ENCODE measurements at regions not wholly inside any gene's neighbourhood (a gene's known extent, or its start where the extent isn't known, plus 50 kb on each side); places are given as distances from the start of the nearest gene placed in this dataset.

DNA sequence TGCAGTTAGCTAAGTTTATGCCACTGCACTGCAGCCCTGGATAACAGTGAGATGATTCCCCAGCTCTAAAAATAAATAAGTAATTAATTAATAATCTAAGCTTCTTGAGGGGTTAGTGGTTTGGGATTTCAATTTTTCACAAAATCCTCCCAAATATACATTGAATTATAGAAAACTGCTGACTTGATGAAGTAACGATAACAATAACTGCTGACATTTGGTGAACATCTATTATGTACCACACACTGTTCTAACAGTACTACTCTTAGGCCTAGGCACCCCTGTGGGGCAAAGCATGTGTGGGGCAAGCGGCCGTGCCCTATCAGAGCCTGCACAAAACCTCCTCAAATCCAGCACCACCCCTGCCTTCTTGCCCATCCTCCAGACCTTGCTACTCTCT, 245.8 kb upstream of the EPHA4 start:
- no peak for DNase-seq

DNA sequence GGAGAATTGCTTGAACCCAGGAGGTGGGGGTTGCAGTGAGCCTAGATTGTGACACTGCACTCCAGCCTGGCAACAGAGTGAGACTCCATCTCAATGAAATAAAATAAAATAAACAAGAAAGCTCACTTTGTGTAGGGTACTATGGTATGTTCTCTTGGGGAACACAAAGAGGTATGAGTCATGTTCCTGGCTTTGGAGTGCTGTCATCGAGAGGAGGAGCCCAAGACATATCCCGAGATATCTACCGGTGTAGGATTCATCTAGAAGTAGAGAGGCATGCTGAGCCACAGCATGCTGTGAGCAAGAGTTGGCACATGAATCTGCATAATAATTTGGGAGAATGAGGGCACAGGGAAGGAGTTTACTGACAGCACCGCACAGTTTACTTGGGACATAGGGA, 244.9 kb upstream of the EPHA4 start:
- no peak for DNase-seq

DNA sequence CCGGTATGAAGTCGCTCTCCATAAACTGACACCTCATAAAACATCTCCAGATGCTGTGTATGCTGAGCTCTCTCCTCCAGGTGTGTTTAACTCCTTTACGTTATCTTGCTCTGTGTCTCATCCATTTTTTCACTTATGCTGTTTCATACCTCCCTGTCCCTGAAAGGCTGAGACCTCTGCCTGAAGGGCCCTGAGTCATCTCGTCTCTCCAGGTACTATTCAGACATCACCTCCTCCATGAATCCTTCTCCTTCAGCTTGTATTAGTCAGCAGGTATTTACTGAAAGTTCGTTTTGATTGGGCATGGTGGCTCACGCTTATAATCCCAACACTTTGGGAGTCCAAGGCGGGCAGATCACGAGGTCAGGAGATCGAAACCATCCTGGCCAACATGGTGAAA, 244.5 kb upstream of the EPHA4 start:
- no peak for DNase-seq

DNA sequence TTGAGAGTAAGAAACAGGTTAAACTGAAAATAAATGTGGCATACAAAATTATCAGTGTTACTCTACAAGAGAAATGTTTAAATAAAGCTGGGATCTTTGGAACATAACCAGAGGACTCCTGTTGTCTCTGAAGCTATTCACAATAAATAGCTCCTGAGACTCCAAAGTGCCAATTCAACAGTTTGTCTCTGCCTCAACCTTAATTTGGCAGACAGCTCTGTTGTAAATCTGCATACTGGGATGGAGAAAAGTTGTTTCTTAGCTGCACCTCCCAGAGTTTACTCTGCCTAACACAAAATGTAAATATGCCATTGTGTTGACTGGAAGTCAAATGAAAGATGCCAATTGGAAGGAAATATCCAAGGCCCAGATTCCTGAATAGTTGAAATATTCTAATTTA, 238.5 kb upstream of the EPHA4 start:
- no peak for DNase-seq

DNA sequence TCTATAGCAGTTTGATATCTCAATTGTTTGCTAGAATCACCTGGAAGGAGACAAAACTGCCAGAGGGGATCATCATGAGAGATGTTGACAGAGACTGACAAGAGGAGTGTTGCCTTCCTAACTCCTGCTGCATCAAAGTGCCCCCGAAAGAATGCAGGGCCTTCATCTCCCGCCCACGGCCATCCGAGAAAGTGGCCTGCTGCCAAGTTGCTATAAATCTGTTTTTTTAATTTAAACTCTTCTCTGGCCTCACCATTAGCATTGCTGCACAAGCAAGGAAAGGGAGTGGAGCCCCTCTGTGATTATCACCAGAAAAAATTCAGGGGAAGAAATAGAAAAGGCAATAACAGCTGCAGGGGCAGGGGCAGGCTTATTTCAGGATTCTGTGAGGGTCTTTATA, 238.1 kb upstream of the EPHA4 start:
- DNase-seq = no peak

DNA sequence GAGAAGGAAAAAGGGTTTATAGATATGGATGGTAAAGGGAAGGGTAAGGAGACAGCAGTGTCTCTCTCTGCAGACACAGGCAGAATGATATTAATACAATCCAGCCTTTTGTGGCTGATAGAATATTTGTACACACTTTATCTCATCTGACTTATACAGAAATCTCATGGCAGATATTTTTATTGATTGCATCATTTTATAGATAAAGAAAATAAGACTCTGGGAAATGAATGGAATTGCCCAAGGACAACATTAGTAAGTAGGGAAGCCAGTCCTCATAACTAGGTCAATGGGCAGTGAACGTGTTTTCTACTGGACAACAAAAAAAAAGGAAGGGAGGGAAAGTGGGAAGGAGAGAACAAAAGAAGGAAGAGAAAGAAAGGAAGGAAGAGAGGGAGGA, 236.4 kb upstream of the EPHA4 start:
- no peak for DNase-seq

DNA sequence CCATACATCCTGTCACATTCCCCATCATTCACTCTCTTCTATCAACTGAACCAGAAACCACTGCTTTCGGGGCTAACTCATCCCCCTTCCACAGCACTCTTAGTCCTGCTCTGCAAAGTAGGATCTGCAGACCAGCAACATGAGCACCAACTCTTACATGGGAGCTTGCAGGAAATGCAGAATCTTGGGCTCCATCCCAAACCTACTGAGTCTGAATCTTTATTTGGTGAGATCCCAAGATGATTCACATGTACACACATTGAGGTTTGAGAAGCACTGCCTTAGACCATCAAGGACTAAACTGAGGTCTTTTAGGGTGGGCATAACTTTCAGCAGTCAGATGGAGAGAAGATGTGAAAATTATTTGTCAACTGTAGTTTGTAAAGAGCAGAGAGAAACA, 235.6 kb upstream of the EPHA4 start:
- DNase-seq = no peak

DNA sequence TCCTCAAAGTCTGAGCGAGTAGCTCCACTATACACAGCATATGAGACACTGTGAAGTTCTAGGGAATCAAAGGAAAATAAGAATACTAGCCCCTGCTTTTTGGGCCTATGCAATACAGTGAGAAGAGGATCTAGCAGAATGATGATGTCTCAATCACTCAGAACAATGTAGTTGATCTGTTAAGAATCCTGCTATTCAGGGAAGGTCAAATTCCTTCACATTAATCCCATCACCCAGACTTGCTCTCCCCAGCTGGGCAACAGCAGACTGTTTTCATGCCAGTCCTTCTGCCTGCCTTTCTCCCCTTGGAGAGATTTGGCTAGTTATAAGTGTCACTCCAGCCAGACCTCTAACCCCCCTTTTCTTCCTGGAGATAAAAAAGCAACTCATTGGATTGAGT, 230.0 kb upstream of the EPHA4 start:
- DNase-seq = no peak

DNA sequence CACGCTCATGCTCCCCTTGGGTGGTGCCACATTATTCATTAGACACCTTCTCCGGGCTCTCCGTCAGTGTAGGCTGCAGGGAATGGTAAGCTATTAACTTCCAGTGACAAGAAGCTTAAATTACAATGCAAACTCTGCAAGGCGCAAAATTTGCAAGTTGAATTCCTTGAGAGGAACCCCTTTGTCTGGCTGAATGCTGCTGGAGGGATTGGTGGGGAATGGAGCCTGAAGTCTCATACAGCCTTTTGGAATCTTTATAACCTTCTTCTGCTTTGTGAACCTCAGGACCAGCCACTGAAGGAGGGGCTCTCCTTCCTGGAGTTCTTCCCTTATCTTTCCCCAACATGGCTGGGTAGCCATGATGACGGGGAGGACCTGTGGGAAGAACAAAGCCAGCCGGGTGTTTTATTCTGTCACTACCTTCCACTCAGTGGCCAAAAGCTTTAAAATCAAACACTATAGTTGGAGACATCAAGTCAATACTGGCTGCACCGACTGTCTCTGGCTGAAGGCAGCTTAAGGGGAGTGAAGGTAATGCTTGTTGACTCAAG, 220.9 kb upstream of the EPHA4 start:
- DNase-seq = no peak

DNA sequence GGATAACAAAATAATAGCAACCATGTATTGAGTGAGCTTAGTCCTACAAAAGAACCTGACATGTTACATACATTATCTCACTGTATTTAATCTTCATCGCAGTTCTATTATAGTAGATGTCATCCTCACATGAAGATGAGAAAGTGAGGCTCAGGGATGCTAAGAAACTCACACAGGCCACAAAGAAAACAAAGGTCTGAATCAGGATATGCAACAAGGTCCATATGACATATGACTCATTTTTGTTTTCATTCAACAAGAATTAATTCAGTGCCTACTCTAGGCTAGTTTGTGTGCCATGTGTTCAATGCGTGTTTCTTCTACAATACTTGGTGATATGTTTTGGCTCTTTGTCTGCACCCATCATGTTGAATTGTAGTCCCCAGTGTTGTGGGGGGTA, 219.7 kb upstream of the EPHA4 start:
- DNase-seq = no peak

DNA sequence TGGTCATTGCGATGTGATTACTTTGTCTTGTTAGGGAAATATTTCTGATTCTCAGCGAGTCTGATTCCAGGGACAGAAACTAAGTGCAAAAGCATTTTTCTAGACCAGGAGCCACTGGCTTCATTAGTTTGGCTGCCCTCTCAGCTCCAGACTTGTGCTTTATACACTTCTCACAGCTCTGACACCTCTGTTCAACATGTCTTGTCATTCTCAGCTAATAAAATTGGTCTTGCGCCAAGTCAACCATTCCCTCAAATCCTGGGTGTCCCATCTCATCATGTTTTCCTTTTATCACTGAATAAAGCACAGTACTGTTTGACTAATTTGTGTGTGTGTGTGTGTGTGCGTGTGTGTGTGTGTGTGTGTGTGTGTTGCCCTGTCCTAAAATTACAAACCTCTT, 215.5 kb upstream of the EPHA4 start:
- DNase-seq = no peak

DNA sequence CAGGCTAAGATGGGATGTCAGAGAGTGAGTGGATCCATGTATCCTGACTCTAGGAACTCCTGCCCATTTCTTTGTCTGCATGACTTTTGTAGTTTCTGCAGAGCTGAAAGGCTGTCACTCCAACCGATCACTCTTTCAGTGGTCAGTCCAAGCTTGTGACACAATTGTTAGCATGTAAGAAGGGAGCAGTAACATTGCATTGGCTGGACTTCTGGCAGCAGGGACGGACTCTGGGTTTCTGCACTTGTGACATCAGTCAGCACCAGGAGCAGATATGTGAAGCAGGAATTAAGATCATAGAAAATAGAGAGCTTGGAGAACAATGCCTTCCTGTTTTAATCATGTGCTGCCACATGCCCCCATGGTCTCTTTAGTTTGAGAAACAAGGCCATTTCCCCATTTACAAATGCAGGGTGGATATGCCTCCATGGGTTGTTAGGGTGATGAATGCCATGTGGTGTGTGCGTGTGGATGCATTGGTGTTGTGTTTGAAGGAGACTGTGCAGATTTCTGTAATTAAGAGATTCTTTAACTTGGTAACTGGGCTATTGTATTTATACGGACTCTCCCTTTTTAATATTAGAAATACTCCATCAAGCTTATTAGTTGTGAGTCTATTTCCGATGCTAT, 214.3 kb upstream of the EPHA4 start:
- DNase-seq = no peak

DNA sequence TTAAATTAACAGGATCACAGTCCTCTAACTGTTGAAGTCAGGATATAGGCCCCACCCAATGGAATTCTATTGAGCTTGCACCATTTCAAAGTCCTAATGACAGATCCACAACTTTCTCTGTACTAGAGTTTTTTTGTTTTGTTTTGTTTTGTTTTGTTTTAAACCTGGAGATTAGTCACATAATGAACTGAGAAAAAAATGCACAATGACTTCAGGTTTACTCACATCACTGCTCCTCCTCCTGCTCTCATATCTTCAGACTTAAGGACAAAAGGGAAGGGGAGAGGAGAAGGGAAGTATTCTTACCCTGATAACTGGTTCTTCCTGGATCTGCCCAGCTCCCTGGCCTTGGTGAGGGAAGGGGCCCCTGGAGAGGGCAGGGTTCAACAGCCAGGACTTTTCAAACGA, 208.2 kb upstream of the EPHA4 start:
- DNase-seq = no peak

DNA sequence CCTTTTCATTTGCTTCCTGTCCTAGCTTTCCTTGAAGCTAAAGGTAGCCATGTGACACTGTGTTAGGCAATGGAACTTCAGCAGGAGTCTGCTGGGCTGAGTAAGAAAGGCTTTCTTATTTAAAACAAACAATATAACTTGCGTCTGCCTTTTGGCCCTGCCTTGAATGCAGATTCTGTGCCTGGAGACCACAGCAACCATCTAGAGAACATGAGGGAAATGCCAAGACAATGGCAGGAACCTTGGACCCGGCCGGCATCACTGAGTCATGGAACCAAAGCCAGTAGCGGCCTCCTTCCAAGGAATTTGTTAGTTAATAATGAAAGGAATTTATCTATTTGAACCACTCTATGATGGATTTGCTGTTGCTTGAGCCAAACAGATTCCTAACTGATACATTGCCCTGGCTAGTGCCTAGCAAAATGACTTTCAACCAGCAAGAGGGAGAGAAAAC, 207.5 kb upstream of the EPHA4 start:
- no peak for DNase-seq

DNA sequence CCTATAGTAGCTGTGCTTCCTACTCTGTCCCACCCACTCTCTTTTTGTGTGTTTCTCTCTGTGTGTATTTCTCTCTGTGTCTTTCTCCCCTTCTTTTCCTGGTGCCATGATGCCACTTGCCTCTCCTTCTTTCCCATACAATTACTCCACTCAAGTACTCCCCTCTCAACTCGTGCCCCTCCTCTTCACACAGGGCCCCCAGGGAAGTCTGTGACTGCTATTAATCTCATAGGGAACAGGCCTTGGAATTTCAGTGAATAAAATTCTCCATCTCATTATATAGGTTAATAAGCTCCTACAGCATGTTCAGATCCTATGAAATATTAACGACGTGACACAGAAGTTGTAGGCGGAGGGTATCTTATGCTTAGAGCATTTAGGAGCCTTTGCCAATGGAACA, 205.9 kb upstream of the EPHA4 start:
- DNase-seq = no peak

DNA sequence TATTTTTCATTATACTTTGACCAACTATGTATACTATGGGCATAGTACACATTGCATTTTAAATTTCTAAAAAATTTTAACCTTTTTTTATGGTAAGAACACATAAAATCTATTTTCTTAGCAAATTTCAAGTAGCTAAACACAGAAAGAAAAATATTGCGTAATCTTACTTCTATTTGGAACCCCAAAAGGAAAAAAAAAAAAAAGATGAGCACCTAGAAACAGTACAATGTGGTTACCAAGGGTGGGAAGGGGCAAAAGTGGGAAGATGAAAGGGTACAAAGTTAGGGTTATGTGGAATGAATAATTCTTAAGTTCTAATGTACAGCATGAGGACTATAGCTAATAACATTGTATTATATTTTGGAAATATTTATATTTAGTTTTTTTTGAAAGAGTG, 205.0 kb upstream of the EPHA4 start:
- no peak for DNase-seq

DNA sequence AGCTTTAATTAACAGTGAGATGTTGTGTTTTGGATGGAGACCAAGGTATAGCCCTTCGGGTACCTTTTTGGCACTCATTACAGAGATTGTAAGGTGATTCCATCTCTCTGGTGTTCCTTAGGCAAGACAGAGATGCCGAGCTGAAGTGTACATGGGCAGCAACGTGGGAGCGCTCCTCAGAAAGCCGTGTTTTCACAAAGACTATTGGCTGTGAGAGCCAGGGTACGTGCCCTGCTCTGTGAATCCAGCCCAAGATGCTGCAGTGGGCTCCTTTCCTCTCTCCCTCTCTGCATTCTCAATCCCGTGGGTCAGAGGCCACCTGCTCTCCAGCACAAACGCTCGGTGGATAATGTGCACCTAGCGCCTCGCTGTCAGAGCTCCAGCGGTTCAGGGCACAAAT, 203.0 kb upstream of the EPHA4 start:
- DNase-seq = no peak

DNA sequence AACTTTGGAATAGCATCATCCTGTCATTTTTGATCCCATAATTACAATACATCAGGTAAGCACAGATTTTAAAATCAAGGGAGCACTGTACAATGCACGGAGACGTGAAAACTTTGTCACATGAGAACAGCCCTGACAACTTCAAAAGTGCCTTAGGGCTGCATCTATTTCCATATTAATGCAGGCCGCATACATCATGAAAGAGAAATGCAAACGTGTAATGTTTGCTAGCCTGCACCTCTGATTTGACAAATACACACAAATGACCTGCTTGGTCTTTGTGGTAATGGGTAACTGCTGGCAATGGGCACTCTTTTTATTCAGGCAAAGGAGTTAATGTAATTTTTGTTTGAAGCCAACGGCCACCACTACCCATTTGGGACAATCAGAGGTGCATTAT, 202.0 kb upstream of the EPHA4 start:
- no peak for DNase-seq

DNA sequence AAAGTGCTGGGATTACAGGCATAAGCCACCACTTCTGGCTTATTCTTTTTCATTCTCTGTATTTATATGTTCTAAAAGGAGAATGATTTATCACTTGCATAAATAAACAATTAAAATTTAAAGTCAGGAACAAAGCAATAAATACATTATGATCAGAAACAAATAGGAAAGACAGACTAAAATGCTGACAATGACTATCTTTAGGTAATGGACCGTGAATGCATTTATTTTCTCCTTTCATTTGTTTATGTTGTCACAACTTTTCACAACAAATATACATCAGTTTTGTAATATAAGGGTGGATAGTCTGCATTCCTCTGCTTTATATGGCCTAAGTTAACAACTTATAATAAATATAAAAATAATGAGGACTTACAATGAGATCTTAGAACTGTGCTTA, 199.2 kb upstream of the EPHA4 start:
- DNase-seq = no peak

DNA sequence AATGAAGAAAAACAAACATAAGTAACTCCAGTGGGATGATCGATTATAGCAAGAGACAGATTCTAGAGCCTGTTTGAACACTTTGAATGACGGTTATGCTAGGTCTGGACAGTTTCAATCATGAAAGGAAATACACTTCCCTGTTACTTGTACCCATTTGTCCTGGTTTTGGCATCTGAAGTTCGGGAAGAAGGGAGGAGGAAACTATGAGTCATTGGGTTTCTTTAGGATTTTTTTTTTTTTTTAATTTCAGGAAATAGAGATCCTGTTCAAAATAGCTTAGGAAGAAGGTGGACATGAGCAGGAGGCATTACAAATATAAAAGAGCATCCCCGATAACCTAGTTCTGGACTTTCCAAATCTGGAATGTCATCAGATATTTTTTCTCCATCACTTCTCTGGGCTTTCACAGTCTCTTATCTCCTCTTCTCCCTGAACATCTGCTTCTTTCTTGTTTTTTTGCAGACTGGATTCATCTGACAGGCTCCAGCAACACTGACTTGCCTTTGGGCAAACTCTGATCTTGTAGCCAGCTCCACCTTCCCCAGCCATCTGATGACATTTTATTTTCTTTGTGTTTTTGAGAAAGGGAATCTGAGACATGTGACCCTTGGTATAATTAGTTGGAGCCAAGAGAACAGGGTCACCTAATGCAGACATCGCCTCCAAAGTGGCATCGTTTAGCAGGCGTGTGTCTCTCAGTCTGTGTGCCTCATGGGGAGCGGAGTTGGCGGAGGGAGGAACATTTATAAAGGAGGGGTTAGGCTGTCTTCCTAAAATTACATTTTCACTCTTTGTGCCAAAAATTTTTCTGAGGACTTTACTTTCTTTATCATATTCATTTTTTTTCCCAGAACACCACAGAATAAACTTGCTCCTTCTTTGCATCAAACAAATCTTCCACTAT, 195.3 kb upstream of the EPHA4 start:
- no peak for DNase-seq

DNA sequence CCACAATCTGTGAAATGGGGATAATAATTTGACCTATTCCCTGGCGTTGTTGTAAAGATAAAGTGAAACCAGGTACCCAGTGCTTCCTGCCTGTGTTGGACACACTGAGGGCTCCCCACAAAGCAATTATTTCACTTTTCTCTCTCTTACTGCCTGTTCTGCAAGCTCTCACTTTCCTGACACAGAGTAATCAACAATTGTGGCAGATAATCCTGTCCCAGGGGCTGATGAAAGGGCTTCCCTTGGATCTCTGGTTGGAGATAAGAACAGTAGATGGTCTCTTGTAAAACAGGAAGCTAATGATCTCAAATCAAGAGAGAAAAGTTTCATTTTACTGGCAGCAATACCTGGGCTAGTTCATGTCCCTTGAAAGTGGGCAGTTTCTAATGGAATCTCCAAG, 190.4 kb upstream of the EPHA4 start:
- no peak for DNase-seq

DNA sequence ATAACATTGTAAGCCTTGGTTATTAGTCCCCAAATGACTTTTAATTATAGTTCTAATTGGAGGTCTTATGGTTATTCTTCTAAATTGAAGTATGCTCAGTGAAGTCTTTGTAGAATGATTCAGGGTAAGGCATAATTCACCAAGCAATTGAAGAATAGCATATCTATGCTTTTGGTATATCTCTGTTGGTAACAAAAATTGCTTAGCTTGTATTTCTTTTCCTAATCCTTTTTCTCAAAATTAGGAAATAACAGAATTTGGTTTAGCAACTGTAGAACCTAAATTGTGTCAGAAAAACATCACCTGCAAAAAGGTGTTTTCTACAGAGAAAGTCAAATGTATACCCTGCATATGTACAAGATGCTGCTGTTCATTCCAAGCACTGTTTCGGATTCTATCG, 189.2 kb upstream of the EPHA4 start:
- DNase-seq = no peak

DNA sequence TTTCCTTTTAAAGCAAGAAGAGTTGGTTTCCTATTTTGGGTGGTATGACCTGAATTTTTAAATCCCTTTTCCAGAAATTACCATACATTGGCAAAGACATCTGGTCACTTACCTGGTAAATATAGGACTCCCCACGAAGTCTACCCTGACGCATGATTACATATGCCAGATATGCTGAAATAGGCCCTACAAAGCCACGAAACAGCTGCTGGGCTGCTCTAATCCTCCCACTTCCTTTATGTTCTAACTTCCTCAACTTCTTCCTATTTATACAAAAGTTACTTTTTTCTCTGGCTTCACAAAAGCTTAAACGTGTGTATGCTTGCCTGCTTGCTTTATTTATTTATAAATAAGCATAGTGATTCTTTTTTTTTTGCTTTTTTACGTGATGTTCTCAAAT, 186.0 kb upstream of the EPHA4 start:
- no peak for DNase-seq

DNA sequence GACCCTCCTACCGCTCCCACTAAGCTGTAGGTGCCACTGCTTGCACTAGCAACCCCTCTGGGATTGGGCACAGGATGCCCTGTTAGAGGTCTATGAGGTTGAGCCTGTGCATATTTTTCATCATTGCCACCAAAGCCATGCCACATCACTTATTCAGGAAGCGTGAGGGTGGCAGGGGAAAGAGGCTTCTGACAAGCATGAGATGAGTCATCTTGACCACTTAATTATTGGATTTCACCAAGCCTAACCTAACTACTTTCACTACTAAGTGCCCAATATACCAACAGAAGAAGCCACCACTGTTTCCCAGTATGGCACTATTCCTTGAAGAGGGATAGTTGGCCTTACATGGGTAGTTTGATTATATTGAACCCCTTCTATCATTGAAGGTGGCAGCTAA, 181.3 kb upstream of the EPHA4 start:
- DNase-seq = no peak

DNA sequence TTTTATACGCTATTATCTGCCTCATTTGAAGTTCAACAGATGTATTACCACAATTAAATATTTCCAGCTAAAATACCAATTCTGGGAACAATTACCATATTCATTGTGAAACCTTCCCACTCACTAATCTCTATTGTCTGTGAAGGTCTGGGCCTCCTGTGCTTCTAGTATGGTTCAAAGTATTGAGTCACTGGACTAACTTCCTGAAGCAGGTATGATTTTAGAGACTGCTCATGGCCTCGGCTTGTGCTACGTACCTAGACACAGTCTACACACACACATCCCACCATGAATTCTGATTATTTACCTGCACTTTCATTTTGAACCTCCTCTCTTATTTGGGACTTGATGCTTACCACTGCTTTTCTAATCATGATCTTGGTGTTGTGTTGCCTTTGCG, 180.7 kb upstream of the EPHA4 start:
- DNase-seq = no peak

Measured in 8988T (cell line).